GM23338 (cell line): ENCODE measurements at regions not wholly inside any gene's neighbourhood (a gene's known extent, or its start where the extent isn't known, plus 50 kb on each side); places are given as distances from the start of the nearest gene placed in this dataset.

Experiments
- ATAC-seq: fragments of 200-7000 bp; cut with Tn5 transposase; 3 replicates; pipeline ENCODE4 v1.9.1; 2020
- DNase-seq: peaks from one replicate; pipeline ENCODE4 v3.0.0-alpha.2; 2015; ENCODE audit warnings: low spot score
- H2AFZ ChIP-seq: fragments of 200-600 bp; sonication (generic); 2 replicates; pipeline ENCODE4 v1.8.0; 2016; ENCODE audit warnings: antibody characterized with exemption, mild to moderate bottlenecking, moderate library complexity
- H3F3A ChIP-seq: fragments of 200-600 bp; sonication (generic); replicated peaks from 2 replicates; pipeline ENCODE4 v1.8.0; 2017; ENCODE audit warnings: antibody characterized with exemption, mixed run types, low read depth
- H3K27ac ChIP-seq: fragments of 200-600 bp; sonication (generic); 2 replicates; pipeline ENCODE4 v1.6.1; 2016; ENCODE audit warnings: low read depth
- H3K27me3 ChIP-seq: fragments of 200-600 bp; sonication (generic); 2 replicates; pipeline ENCODE4 v1.8.0; 2016; ENCODE audit warnings: mild to moderate bottlenecking, mixed run types, moderate library complexity; ENCODE audit not compliant: insufficient read depth
- H3K36me3 ChIP-seq: fragments of 200-600 bp; sonication (generic); 2 replicates; pipeline ENCODE4 v1.8.0; 2016; ENCODE audit warnings: mild to moderate bottlenecking; ENCODE audit not compliant: insufficient read depth
- H3K4me1 ChIP-seq: fragments of 200-600 bp; sonication (generic); 2 replicates; pipeline ENCODE4 v1.8.0; 2016; ENCODE audit warnings: mild to moderate bottlenecking, moderate library complexity; ENCODE audit not compliant: insufficient read depth
- H3K4me2 ChIP-seq: fragments of 200-600 bp; sonication (generic); 2 replicates; pipeline ENCODE4 v1.7.1; 2017; ENCODE audit warnings: mixed run types
- H3K4me3 ChIP-seq: fragments of 200-600 bp; sonication (generic); 2 replicates; pipeline ENCODE4 v1.6.1; 2016; ENCODE audit warnings: mixed run types
- H3K79me2 ChIP-seq: fragments of 200-600 bp; sonication (generic); replicated peaks from 2 replicates; pipeline ENCODE4 v1.8.0; 2017; ENCODE audit warnings: mild to moderate bottlenecking; ENCODE audit not compliant: insufficient read depth
- H3K9me2 ChIP-seq: fragments of 200-600 bp; sonication (generic); 2 replicates; pipeline ENCODE4 v1.8.0; 2017; ENCODE audit not compliant: insufficient read depth
- H4K20me1 ChIP-seq: fragments of 200-600 bp; sonication (generic); replicated peaks from 2 replicates; pipeline ENCODE4 v1.8.0; 2017; ENCODE audit warnings: mild to moderate bottlenecking; ENCODE audit not compliant: insufficient read depth
- H3K27ac Mint-ChIP-seq: 2 replicates; pipeline ENCODE4 v1.8.0; 2020; ENCODE audit warnings: inconsistent platforms, mild to moderate bottlenecking, moderate library complexity, mixed read lengths
- H3K27me3 Mint-ChIP-seq: 3 replicates; pipeline ENCODE4 v1.8.0; 2022; ENCODE audit warnings: low read depth, mild to moderate bottlenecking, moderate library complexity, mixed read lengths, inconsistent platforms; ENCODE audit not compliant: insufficient read depth, poor library complexity
- H3K36me3 Mint-ChIP-seq: 3 replicates; pipeline ENCODE4 v1.8.0; 2021; ENCODE audit warnings: low read depth, mild to moderate bottlenecking, inconsistent platforms, moderate library complexity, mixed read lengths
- H3K4me1 Mint-ChIP-seq: 3 replicates; pipeline ENCODE4 v1.8.0; 2020; ENCODE audit warnings: mild to moderate bottlenecking, inconsistent platforms, mixed read lengths
- H3K4me3 Mint-ChIP-seq: 3 replicates; pipeline ENCODE4 v1.8.0; 2021; ENCODE audit warnings: moderate library complexity, mild to moderate bottlenecking, inconsistent platforms, mixed read lengths
- H3K9me3 Mint-ChIP-seq: 3 replicates; pipeline ENCODE4 v1.8.0; 2020; ENCODE audit warnings: moderate library complexity, mild to moderate bottlenecking, inconsistent platforms, mixed read lengths
- CREB1 ChIP-seq: fragments of 250-450 bp; sonication (Bioruptor Pico); IDR thresholded peaks from 2 replicates; pipeline ENCODE4 v1.5.0; 2020; ENCODE audit warnings: low read depth, mild to moderate bottlenecking, moderate library complexity
- EZH2 ChIP-seq: fragments of 200-600 bp; sonication (generic); IDR thresholded peaks from one replicate; pipeline ENCODE4 v1.8.0; 2017; ENCODE audit warnings: antibody characterized with exemption, mild to moderate bottlenecking, low read depth; ENCODE audit not compliant: unreplicated experiment
- EZH2phosphoT487 ChIP-seq: fragments of 200-600 bp; sonication (generic); IDR thresholded peaks from one replicate; pipeline ENCODE4 v1.8.1; 2018; ENCODE audit warnings: antibody characterized with exemption; ENCODE audit not compliant: unreplicated experiment
- JUNB ChIP-seq: IDR thresholded peaks from one replicate; pipeline ENCODE4 v1.6.1; 2016; ENCODE audit warnings: antibody characterized with exemption; ENCODE audit not compliant: unreplicated experiment
- NANOG ChIP-seq: IDR thresholded peaks from 2 replicates; pipeline ENCODE4 v1.6.1; 2016; ENCODE audit warnings: antibody characterized with exemption, borderline replicate concordance
- POLR2AphosphoS5 ChIP-seq: IDR thresholded peaks from 2 replicates; pipeline ENCODE4 v1.6.1; 2016; ENCODE audit warnings: antibody characterized with exemption, low read depth
- STAT1 ChIP-seq: IDR thresholded peaks from one replicate; pipeline ENCODE4 v1.6.1; 2016; ENCODE audit warnings: antibody characterized with exemption; ENCODE audit not compliant: unreplicated experiment
- ZNF114 ChIP-seq: fragments of 250-450 bp; sonication (Bioruptor Pico); IDR thresholded peaks from 2 replicates; pipeline ENCODE4 v1.5.0; 2020; ENCODE audit warnings: mild to moderate bottlenecking, moderate library complexity
- ZNF331 ChIP-seq: fragments of 250-450 bp; sonication (Bioruptor Pico); IDR thresholded peaks from 2 replicates; pipeline ENCODE4 v1.5.0; 2020; ENCODE audit warnings: low read depth, mild to moderate bottlenecking, moderate library complexity
- TF ChIP-seq, protein P1 (sequence below): IDR thresholded peaks from 2 replicates; pipeline ENCODE4 v1.6.1; 2016; ENCODE audit warnings: antibody characterized with exemption
- TF ChIP-seq, protein P2 (sequence below): fragments of 250-450 bp; sonication (Bioruptor Pico); IDR thresholded peaks from 2 replicates; pipeline ENCODE4 v1.5.0; 2020; ENCODE audit warnings: mild to moderate bottlenecking, moderate library complexity
- TF ChIP-seq, protein P3 (sequence below), 2 experiments: fragments of 200-600 bp in 1 of 2; sonication (generic) in 1 of 2; conservative IDR thresholded peaks; 2 replicates each; pipeline versions ENCODE4 v1.5.1 to v1.6.1; 2016 to 2017; ENCODE audit warnings: antibody characterized with exemption in 2 of 2, low read depth in 2 of 2, mild to moderate bottlenecking in 2 of 2, moderate library complexity in 1 of 2
- TF ChIP-seq, protein P4 (sequence below): IDR thresholded peaks from one replicate; pipeline ENCODE4 v1.6.1; 2018; ENCODE audit warnings: antibody characterized with exemption; ENCODE audit not compliant: unreplicated experiment

DNA sequence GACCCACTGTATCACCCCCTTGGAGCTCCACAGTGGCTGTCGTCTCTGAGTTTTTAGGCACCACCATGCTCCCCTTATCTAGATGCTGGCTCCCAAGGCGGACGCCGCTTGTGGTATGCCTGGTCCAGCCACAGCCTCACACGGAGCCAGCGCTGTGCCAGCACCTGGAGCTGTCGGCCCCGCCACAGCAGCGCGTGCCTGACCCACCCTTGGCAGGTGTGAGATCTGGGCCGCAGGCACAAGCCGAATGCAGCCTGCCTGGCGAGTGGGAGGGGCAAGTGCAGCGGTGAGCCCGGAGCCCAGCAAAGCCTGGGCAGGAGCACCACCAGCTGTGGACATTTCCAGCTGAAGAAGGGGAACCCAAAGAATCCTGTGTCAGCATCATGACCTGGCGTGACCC, 91.9 kb upstream of the BACE2 start:
- DNase-seq (no peak), ATAC-seq (no peak)
- no peaks in the 10 kb centered on the region for H3K9me2 ChIP-seq
- Mint-ChIP-seq H3K36me3 (peaks cover 12% of the 10 kb centered on the region; the same call in 2 of the 3 replicates), H3K27me3 (peaks cover 6% of the 10 kb centered on the region), H3K27ac (no peak overlapping the region), H3K4me1 (no peaks in the 10 kb centered on the region), H3K9me3 (peaks cover 77% of the 10 kb centered on the region), H3K4me3 (no peak overlapping the region)
- H2AFZ ChIP-seq = no peak overlapping the region
- H3F3A ChIP-seq = no peaks in the 10 kb centered on the region
- H3K27ac ChIP-seq = no peak overlapping the region
- H3K4me2 ChIP-seq = no peak overlapping the region
- H3K27me3 ChIP-seq = no peaks in the 10 kb centered on the region
- no peaks in the 10 kb centered on the region; the same call in 1 of the 2 replicates for H3K36me3 ChIP-seq
- H4K20me1 ChIP-seq = no peaks in the 10 kb centered on the region
- no peaks in the 10 kb centered on the region for H3K79me2 ChIP-seq
- H3K4me1 ChIP-seq = no peaks in the 10 kb centered on the region
- no peak overlapping the region for H3K4me3 ChIP-seq
- TF ChIP-seq, protein P1, sequence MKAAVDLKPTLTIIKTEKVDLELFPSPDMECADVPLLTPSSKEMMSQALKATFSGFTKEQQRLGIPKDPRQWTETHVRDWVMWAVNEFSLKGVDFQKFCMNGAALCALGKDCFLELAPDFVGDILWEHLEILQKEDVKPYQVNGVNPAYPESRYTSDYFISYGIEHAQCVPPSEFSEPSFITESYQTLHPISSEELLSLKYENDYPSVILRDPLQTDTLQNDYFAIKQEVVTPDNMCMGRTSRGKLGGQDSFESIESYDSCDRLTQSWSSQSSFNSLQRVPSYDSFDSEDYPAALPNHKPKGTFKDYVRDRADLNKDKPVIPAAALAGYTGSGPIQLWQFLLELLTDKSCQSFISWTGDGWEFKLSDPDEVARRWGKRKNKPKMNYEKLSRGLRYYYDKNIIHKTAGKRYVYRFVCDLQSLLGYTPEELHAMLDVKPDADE = no peak
- TF ChIP-seq ZNF114 (CRISPR knock-in tag) (no peak), STAT1 (no peak), EZH2phosphoT487 (no peak), CREB1 (no peak), ZNF331 (no peak), JUNB (no peak), EZH2 (no peak), POLR2AphosphoS5 (no peak), NANOG (no peak)
- TF ChIP-seq, protein P2, sequence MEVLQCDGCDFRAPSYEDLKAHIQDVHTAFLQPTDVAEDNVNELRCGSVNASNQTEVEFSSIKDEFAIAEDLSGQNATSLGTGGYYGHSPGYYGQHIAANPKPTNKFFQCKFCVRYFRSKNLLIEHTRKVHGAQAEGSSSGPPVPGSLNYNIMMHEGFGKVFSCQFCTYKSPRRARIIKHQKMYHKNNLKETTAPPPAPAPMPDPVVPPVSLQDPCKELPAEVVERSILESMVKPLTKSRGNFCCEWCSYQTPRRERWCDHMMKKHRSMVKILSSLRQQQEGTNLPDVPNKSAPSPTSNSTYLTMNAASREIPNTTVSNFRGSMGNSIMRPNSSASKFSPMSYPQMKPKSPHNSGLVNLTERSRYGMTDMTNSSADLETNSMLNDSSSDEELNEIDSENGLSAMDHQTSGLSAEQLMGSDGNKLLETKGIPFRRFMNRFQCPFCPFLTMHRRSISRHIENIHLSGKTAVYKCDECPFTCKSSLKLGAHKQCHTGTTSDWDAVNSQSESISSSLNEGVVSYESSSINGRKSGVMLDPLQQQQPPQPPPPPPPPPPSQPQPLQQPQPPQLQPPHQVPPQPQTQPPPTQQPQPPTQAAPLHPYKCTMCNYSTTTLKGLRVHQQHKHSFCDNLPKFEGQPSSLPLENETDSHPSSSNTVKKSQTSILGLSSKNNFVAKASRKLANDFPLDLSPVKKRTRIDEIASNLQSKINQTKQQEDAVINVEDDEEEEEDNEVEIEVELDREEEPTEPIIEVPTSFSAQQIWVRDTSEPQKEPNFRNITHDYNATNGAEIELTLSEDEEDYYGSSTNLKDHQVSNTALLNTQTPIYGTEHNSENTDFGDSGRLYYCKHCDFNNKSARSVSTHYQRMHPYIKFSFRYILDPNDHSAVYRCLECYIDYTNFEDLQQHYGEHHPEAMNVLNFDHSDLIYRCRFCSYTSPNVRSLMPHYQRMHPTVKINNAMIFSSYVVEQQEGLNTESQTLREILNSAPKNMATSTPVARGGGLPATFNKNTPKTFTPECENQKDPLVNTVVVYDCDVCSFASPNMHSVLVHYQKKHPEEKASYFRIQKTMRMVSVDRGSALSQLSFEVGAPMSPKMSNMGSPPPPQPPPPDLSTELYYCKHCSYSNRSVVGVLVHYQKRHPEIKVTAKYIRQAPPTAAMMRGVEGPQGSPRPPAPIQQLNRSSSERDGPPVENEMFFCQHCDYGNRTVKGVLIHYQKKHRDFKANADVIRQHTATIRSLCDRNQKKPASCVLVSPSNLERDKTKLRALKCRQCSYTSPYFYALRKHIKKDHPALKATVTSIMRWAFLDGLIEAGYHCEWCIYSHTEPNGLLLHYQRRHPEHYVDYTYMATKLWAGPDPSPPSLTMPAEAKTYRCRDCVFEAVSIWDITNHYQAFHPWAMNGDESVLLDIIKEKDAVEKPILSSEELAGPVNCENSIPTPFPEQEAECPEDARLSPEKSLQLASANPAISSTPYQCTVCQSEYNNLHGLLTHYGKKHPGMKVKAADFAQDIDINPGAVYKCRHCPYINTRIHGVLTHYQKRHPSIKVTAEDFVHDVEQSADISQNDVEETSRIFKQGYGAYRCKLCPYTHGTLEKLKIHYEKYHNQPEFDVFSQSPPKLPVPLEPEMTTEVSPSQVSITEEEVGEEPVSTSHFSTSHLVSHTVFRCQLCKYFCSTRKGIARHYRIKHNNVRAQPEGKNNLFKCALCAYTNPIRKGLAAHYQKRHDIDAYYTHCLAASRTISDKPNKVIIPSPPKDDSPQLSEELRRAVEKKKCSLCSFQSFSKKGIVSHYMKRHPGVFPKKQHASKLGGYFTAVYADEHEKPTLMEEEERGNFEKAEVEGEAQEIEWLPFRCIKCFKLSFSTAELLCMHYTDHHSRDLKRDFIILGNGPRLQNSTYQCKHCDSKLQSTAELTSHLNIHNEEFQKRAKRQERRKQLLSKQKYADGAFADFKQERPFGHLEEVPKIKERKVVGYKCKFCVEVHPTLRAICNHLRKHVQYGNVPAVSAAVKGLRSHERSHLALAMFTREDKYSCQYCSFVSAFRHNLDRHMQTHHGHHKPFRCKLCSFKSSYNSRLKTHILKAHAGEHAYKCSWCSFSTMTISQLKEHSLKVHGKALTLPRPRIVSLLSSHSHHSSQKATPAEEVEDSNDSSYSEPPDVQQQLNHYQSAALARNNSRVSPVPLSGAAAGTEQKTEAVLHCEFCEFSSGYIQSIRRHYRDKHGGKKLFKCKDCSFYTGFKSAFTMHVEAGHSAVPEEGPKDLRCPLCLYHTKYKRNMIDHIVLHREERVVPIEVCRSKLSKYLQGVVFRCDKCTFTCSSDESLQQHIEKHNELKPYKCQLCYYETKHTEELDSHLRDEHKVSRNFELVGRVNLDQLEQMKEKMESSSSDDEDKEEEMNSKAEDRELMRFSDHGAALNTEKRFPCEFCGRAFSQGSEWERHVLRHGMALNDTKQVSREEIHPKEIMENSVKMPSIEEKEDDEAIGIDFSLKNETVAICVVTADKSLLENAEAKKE = no peak
- TF ChIP-seq, protein P3, sequence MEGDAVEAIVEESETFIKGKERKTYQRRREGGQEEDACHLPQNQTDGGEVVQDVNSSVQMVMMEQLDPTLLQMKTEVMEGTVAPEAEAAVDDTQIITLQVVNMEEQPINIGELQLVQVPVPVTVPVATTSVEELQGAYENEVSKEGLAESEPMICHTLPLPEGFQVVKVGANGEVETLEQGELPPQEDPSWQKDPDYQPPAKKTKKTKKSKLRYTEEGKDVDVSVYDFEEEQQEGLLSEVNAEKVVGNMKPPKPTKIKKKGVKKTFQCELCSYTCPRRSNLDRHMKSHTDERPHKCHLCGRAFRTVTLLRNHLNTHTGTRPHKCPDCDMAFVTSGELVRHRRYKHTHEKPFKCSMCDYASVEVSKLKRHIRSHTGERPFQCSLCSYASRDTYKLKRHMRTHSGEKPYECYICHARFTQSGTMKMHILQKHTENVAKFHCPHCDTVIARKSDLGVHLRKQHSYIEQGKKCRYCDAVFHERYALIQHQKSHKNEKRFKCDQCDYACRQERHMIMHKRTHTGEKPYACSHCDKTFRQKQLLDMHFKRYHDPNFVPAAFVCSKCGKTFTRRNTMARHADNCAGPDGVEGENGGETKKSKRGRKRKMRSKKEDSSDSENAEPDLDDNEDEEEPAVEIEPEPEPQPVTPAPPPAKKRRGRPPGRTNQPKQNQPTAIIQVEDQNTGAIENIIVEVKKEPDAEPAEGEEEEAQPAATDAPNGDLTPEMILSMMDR (conservative IDR thresholded peaks at IDR 0.05; ENCODE audit: low read depth in 2 of 2) = no peak
- TF ChIP-seq, protein P4, sequence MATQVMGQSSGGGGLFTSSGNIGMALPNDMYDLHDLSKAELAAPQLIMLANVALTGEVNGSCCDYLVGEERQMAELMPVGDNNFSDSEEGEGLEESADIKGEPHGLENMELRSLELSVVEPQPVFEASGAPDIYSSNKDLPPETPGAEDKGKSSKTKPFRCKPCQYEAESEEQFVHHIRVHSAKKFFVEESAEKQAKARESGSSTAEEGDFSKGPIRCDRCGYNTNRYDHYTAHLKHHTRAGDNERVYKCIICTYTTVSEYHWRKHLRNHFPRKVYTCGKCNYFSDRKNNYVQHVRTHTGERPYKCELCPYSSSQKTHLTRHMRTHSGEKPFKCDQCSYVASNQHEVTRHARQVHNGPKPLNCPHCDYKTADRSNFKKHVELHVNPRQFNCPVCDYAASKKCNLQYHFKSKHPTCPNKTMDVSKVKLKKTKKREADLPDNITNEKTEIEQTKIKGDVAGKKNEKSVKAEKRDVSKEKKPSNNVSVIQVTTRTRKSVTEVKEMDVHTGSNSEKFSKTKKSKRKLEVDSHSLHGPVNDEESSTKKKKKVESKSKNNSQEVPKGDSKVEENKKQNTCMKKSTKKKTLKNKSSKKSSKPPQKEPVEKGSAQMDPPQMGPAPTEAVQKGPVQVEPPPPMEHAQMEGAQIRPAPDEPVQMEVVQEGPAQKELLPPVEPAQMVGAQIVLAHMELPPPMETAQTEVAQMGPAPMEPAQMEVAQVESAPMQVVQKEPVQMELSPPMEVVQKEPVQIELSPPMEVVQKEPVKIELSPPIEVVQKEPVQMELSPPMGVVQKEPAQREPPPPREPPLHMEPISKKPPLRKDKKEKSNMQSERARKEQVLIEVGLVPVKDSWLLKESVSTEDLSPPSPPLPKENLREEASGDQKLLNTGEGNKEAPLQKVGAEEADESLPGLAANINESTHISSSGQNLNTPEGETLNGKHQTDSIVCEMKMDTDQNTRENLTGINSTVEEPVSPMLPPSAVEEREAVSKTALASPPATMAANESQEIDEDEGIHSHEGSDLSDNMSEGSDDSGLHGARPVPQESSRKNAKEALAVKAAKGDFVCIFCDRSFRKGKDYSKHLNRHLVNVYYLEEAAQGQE = no peak
